GM19099 (cell line): ENCODE measurements at regions not wholly inside any gene's neighbourhood (a gene's known extent, or its start where the extent isn't known, plus 50 kb on each side); places are given as distances from the start of the nearest gene placed in this dataset.

Source experiments
- POLR2A ChIP-seq: IDR thresholded peaks from 3 replicates; pipeline ENCODE4 v1.6.1; 2011; ENCODE audit warnings: low read depth; ENCODE audit not compliant: insufficient read length; ENCODE audit errors: extremely low read depth

DNA sequence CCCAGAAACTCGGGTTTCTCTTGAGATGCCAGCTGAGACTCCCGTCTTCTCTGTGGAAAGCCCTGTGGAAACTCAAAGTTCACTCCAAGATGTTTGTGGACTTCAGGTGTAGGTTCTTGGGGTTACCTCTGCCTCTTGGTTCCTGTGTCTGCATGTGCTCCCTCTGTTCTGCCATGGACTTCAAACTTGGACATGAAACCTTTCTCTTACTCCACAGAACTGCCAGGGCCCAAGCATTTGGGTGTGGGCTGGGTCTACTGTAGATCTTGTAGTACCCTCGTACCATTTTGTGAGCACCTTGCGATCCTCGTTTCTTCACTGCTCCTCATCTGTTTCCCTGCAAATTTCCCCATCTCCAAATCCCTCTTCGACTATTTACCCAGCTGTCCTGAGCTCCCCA, 175.5 kb downstream of the HAUS1 start:
- TF ChIP-seq POLR2A: no peak

DNA sequence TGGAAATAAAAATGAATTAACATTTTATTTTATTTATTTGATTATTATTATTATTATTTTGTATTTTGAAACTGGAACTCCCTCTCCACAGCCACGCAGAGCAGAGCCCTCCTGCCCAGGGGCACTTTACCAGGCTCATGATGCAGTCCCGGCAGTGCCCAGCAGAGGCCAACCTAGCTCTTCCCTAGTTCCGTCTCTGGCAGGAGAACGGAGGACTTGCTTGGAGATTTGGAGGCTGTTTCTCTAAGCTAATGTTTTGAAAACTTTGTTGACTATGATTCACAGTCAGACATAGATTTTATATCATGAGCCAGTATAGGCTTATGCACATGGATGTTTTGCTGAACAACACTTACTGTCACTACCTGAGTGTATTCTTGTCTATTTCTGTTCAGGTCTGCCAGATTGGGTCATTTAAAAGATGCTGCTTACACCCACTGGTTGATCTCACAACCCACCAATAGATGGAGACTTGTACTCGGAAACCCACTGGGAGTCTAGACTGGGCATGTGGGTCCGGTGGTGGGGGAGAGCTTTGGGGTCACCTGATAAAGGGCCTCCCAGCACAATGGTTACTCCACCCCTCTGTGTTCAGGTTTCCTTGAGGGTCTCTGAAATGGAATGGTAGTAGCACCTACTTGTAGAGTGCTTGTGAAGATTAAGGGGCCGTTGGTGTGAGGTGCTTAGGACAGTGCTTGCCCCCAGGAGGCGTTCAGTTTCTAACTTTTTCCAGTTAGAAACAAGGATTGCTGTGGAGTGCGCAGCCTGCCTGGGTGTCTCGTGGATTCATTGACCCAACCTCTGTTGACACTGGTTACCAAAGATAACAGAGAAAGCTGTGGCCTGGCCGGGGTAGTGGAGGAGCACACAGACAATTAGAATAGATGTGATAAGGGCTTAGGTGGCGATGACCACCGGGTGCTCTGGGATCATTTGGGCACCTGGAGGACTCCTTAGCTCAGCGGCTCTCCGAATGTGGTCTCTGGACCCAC, 177.3 kb downstream of the HAUS1 start:
- TF ChIP-seq POLR2A: no peak

GRCh38 chr18:46282177-46282570, 178.0 kb downstream of the HAUS1 start:
- TF ChIP-seq POLR2A: no peak

DNA sequence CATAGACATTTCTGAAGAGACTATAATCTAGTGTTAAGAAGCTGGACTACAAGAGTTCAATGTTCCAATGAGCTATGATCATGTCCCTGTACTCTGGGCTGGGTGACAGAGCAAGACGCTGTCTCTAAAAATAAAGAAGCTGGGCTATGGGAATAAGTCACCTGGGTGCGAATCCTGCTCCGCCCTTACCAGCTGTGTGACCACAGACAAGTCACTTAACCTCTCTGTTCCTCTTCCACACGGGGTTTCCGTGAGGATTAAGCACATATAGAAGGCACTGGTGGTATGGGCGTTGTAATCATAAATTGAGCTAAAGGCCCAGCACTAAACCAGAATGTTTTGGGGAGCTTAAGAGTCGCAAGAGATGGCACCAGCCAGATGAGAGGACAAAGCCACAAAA, 178.5 kb downstream of the HAUS1 start:
- no peak for TF ChIP-seq POLR2A

GRCh38 chr18:46283268-46283667, 179.1 kb downstream of the HAUS1 start:
- no peak for TF ChIP-seq POLR2A

DNA sequence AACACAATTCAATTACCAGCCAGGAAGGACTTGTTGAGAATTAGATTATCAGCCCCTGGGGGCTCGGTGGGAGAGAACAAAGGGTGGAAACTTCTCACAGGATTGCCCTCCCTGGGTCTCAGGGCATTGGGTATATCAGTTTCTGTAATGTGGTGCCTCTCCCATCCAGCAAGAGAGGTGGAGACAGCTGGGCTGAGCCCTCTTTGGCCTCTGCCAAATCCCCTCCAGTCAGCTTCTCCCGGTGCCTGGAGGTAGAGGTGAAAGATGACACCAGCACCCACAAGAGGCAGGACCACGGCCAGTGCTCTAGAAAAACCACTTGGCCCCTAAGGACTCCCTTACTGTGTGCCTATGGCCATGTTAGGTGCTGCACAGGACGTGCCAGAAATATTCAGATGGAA, 179.7 kb downstream of the HAUS1 start:
- no peak for TF ChIP-seq POLR2A

DNA sequence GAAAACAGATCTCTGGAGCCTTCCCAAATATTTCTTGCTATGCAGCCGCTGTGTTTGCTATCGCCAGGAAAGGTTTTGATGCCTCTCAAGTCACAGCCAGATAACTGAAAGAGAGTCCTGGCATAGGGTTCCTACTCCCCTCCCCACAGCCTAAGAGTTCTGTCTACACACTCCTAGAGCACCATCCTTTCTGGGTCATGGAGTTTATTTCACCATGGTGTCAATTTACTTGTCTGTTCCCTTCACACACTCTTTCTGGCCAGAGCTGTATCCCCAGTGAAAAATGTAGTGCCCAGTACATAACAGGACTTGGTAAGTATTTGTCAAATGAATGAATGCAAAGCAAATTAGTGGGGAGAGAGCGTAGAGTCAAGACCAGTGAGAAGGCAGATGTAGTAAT, 185.3 kb downstream of the HAUS1 start:
- no peak for TF ChIP-seq POLR2A

- TF ChIP-seq POLR2A: no peak
These were observed 185.7 kb downstream of the HAUS1 start for GRCh38 chr18:46289931-46290330.

DNA sequence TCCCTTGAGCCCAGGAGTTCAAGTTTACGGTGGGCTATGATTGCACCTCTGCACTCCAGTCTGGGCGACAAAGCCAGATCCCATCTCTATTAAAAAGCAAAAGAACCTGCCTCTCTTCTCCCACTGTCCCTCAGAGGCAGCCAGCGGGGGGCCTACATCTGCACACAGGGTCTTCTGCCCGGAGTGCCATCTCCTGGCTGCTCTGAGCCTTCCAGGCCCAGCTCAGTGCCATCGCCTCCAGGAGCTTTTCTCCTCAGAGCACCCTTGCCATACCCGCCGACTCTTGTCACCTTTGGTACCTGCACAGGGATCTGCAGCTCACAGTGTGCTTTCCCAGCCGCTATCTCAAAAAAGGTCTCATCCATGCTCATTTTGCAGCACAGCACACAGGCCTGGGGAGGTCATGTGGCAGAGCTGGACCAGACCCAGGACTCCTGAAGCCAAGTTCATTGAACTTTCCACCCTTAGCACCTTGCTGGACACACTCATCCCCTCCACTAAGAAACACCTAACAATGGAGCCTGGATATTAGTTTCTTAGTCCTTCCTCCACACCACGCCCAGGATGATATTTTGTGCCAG, 186.3 kb downstream of the HAUS1 start:
- no peak for TF ChIP-seq POLR2A

DNA sequence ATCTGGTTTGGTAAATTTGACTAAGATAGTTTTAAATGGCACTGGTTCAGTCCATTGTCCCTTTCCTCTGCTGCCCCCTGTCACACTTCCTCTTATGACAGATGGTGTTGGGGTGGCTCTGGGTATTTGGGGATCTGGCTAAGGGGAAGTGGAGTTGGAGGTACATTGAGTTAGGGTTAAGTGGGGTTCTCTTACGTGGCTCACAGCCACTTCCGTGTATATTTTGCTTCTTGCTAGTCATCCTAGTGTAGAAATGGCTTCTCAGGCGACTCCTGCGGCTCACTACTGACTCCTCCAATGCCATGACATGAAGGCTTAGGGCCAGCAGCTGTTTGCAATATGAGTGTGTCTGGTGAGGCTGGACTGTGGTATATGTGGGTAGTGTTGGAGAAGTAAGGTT, 187.0 kb downstream of the HAUS1 start:
- no peak for TF ChIP-seq POLR2A

DNA sequence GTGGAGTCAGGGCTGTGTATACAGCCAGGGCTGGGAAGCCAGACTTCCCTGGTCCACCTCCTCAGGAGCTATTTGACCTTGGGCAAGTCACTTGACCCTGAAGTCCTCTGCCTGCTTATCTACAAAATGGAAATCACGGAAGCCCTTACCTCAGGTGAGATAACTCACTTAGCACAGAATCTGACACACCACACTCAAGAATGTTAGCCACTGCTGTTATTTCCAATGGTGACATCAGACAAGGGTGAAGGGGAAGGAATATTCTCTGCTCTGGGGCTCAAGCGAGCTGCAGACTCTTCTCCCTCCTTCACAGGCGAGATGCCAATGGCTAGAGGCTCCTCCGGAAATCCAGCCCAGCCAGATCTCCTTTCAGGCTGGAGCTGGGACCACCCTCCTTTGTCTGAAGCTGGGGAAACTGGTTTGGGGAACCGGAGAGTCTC, 189.6 kb downstream of the HAUS1 start:
- no peak for TF ChIP-seq POLR2A

GRCh38 chr18:46294318-46294717, 190.1 kb downstream of the HAUS1 start:
- no peak for TF ChIP-seq POLR2A

DNA sequence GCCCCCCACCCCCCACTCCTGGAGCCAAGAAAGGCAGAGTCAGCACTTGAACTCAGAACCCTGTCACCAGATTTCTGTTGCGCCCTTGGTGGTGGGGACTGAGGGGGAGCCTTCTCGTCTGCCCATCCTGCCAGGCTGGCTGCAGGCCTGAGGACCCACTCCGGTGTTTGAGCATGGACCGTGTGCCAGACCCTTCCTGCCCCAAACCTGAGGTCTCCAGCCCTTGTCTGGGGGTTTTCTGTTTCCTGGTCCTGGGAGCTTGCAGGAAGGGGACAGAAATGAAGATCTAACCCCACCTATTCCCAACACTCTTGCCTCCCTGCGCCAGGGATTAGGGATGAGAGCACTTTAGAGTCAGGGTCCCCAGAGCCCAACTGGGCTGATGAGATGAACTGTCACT, 190.6 kb downstream of the HAUS1 start:
- TF ChIP-seq POLR2A: no peak

GRCh38 chr18:46295416-46295815, 191.2 kb downstream of the HAUS1 start:
- no peak for TF ChIP-seq POLR2A

DNA sequence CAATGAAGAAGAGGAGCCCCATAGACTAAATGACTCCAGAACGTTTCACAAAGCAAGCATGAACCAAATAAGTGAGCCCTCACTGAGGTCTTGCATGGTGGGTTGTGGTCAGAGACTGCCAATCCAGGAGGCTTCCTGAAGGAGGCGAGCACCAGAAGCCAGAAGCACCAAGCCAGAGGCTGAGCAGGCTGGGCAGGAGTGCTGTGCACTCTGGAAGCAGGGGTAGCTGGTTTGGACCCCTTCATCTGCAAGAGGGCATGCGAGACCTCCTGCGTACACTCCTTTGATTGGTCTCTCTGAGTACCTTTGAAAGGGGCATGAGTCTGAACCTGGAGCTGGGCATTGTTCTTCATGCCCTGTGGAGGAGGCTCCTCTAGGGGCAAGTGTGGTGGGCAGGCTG, 192.5 kb downstream of the HAUS1 start:
- no peak for TF ChIP-seq POLR2A

DNA sequence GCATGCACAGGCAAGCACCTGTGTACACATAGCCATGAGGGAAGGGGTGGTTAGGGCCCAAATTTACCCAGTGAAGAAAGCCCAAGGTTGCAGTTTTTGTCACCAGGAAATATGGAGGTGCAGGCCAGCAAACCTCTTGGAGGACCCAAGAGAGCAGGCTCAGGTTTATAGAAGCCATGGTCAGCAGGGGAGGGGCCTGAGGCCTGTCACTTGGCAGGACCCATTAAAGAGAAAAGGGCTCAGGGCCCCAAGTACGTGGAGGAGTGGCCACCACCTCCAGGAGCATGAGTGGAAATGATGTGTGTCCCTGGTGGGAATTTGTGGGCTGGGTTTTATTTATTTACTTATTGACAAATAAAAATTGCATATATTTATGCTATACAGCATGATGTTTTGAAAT, 192.9 kb downstream of the HAUS1 start:
- TF ChIP-seq POLR2A: no peak
